MCF 10A (cell line): ENCODE measurements at regions not wholly inside any gene's neighbourhood (a gene's known extent, or its start where the extent isn't known, plus 50 kb on each side); places are given as distances from the start of the nearest gene placed in this dataset.

ENCODE experiments used
- BruUV-seq: library from RNA; stranded (reverse); fragments of 400-500 nt; replicated peaks from 2 replicates; lab custom pipeline; 2021; lab: Mats Ljungman, UMichigan
- CTCF ChIA-PET: fragments of 300-600 bp; sonication (Branson Sonifier 250); formaldehyde crosslinking; extraction: SDS; loops from one replicate; lab custom pipeline; 2021; ENCODE audit warnings: antibody characterized with exemption, inconsistent platforms; lab: Yijun Ruan, JAX
- POLR2A ChIA-PET: fragments of 300-600, 350-650 bp; sonication (Branson Sonifier 250); formaldehyde crosslinking; extraction: SDS; loops from one replicate; lab custom pipeline; 2020; ENCODE audit warnings: antibody characterized with exemption, inconsistent platforms; lab: Yijun Ruan, JAX
- DNase-seq: peaks from one replicate; pipeline ENCODE4 v3.0.0-alpha.2; 2018; ENCODE audit not compliant: unreplicated experiment
- H3K27ac Mint-ChIP-seq: one replicate; pipeline ENCODE4 v1.8.0; 2022; ENCODE audit warnings: mild to moderate bottlenecking, low read depth, mixed read lengths; ENCODE audit not compliant: unreplicated experiment
- H3K27me3 Mint-ChIP-seq: one replicate; pipeline ENCODE4 v1.8.0; 2022; ENCODE audit warnings: mixed read lengths; ENCODE audit not compliant: insufficient read depth, unreplicated experiment
- H3K36me3 Mint-ChIP-seq: one replicate; pipeline ENCODE4 v1.8.0; 2022; ENCODE audit warnings: mild to moderate bottlenecking, moderate library complexity, mixed read lengths; ENCODE audit not compliant: insufficient read depth, unreplicated experiment
- H3K4me1 Mint-ChIP-seq: one replicate; pipeline ENCODE4 v1.8.0; 2022; ENCODE audit warnings: mixed read lengths; ENCODE audit not compliant: insufficient read depth, unreplicated experiment
- H3K4me3 Mint-ChIP-seq: one replicate; pipeline ENCODE4 v1.8.0; 2022; ENCODE audit warnings: mild to moderate bottlenecking, moderate library complexity, mixed read lengths; ENCODE audit not compliant: unreplicated experiment
- H3K9me3 Mint-ChIP-seq: one replicate; pipeline ENCODE4 v1.8.0; 2022; ENCODE audit warnings: mixed read lengths; ENCODE audit not compliant: unreplicated experiment
- CTCF ChIP-seq: fragments of 200-600 bp; IDR thresholded peaks from one replicate; pipeline ENCODE4 v1.8.0; 2022; ENCODE audit warnings: antibody characterized with exemption, mild to moderate bottlenecking; ENCODE audit not compliant: unreplicated experiment
- intact Hi-C: fragments of 100-400 bp; cut with micrococcal nuclease; formaldehyde crosslinking; loops from 2 replicates; pipeline ENCODE4 v1.14.1; 2022

- no TSS peak for BruUV-seq
- DNase-seq: no peak
- Mint-ChIP-seq H3K4me3 (no peak overlapping the region), H3K27me3 (no peaks in the 10 kb centered on the region), H3K27ac (no peak overlapping the region), H3K9me3 (no peaks in the 10 kb centered on the region), H3K4me1 (no peaks in the 10 kb centered on the region), H3K36me3 (no peaks in the 10 kb centered on the region)
- intact Hi-C loops: no loop called here
- ChIA-PET CTCF (no interaction called here), POLR2A (no interaction called here)
- TF ChIP-seq CTCF: no peak
Measured at GRCh38 chr13:103839460-103839859, 773.2 kb upstream of the SLC10A2 start.

- no peak for DNase-seq
- Mint-ChIP-seq H3K9me3 (no peaks in the 10 kb centered on the region), H3K27ac (no peak overlapping the region), H3K27me3 (no peaks in the 10 kb centered on the region), H3K36me3 (no peaks in the 10 kb centered on the region), H3K4me3 (no peak overlapping the region), H3K4me1 (no peaks in the 10 kb centered on the region)
- intact Hi-C loops: no loop called here
- ChIA-PET CTCF (interaction anchor here (0.7 kb wide), 1 partner anchor 926 kb away, joined by 3 read pairs; no protein-coding TSS in a partner anchor), POLR2A (no interaction called here)
- BruUV-seq: no TSS peak
- TF ChIP-seq CTCF: no peak
Measured at GRCh38 chr13:103835052-103835451, 768.8 kb upstream of the SLC10A2 start.

GRCh38 chr13:103833294-103833852 lies 767.2 kb upstream of the SLC10A2 start:
- POLR2A ChIA-PET: no interaction called here
- H3K4me1 Mint-ChIP-seq: no peaks in the 10 kb centered on the region
- no peaks in the 10 kb centered on the region for H3K27me3 Mint-ChIP-seq
- no peak for DNase-seq
- no peak for TF ChIP-seq CTCF
- H3K9me3 Mint-ChIP-seq: no peaks in the 10 kb centered on the region
- intact Hi-C loops: no loop called here
- H3K4me3 Mint-ChIP-seq: no peak overlapping the region
- no peak overlapping the region for H3K27ac Mint-ChIP-seq
- no TSS peak for BruUV-seq
- H3K36me3 Mint-ChIP-seq: no peaks in the 10 kb centered on the region
- CTCF ChIA-PET: no interaction called here

GRCh38 chr13:103815619-103816018 lies 749.4 kb upstream of the SLC10A2 start:
- Mint-ChIP-seq H3K27ac (no peak overlapping the region), H3K9me3 (peaks cover 20% of the 10 kb centered on the region), H3K4me3 (no peak overlapping the region), H3K36me3 (no peaks in the 10 kb centered on the region), H3K27me3 (no peaks in the 10 kb centered on the region), H3K4me1 (no peaks in the 10 kb centered on the region)
- DNase-seq: peak; percentile 6
- intact Hi-C loops: no loop called here
- BruUV-seq: no TSS peak
- TF ChIP-seq CTCF: no peak
- ChIA-PET CTCF (interaction anchor here (0.5 kb wide), 1 partner anchor 784 kb away, joined by 3 read pairs; no protein-coding TSS in a partner anchor), POLR2A (no interaction called here)
